Panc1 (cell line): ENCODE measurements at regions not wholly inside any gene's neighbourhood (a gene's known extent, or its start where the extent isn't known, plus 50 kb on each side); places are given as distances from the start of the nearest gene placed in this dataset.

Experiments
- REST ChIP-seq, 2 experiments: IDR thresholded peaks; 2 replicates each; pipeline ENCODE4 v1.6.1; 2011 to 2012; ENCODE audit warnings: low read depth in 2 of 2, control low read depth in 1 of 2, low read length in 1 of 2, mild to moderate bottlenecking in 1 of 2, moderate library complexity in 1 of 2; ENCODE audit not compliant: insufficient read depth in 1 of 2
- TCF7L2 ChIP-seq: IDR thresholded peaks from 2 replicates; pipeline ENCODE4 v1.6.1; 2011; ENCODE audit warnings: mild to moderate bottlenecking, low read depth, low read length, inconsistent platforms
- TF ChIP-seq, protein P1 (sequence below): fragments of 450-650 bp; IDR thresholded peaks from 2 replicates; pipeline ENCODE4 v1.5.1; 2017; ENCODE audit warnings: mild to moderate bottlenecking

DNA sequence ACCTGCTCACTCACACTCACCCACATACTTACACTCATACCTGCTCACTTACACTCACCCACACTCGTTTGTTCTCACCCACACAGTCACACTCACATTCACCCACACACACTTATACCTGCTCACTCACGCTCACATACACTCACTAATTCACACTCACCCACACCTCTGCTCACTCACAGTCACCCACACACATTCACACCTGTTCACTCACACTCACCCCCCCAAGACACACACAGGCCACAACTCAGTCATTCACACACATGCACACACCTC is 436.2 kb downstream of the BCL11B start:
- TF ChIP-seq, protein P1, sequence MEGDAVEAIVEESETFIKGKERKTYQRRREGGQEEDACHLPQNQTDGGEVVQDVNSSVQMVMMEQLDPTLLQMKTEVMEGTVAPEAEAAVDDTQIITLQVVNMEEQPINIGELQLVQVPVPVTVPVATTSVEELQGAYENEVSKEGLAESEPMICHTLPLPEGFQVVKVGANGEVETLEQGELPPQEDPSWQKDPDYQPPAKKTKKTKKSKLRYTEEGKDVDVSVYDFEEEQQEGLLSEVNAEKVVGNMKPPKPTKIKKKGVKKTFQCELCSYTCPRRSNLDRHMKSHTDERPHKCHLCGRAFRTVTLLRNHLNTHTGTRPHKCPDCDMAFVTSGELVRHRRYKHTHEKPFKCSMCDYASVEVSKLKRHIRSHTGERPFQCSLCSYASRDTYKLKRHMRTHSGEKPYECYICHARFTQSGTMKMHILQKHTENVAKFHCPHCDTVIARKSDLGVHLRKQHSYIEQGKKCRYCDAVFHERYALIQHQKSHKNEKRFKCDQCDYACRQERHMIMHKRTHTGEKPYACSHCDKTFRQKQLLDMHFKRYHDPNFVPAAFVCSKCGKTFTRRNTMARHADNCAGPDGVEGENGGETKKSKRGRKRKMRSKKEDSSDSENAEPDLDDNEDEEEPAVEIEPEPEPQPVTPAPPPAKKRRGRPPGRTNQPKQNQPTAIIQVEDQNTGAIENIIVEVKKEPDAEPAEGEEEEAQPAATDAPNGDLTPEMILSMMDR: no peak
- TF ChIP-seq REST (IDR thresholded peaks at IDR 0.05; ENCODE audit: insufficient read depth in 1 of 2, low read depth in 2 of 2, low read length in 1 of 2): no peak
- no peak for TF ChIP-seq TCF7L2
